ENCODE measurements at regions not wholly inside any gene's neighbourhood (a gene's known extent, or its start where the extent isn't known, plus 50 kb on each side); places are given as distances from the start of the nearest gene placed in this dataset.
"Not testable (repeated sequence)": the region's sequence is repeated elsewhere in the genome, so short reads cannot be mapped to it uniquely, and the experiment has no call there.

- no peak for DNase-seq
- Histone ChIP-seq H3K4me3 (ENCODE audit: low read depth, low read length) (no peak overlapping the region), H3K36me3 (no peaks in the 10 kb centered on the region), H3K27me3 (ENCODE audit: insufficient read depth, low read depth, severe bottlenecking) (no peaks in the 10 kb centered on the region), H3K9me3 (ENCODE audit: severe bottlenecking) (no peaks in the 10 kb centered on the region), H3K27ac (no peak overlapping the region)
- no peak for TF ChIP-seq CTCF (IDR thresholded peaks at IDR 0.05; ENCODE audit: low read depth, low read length)
Observed at GRCh38 chr1:228945885-228946284, 210.6 kb downstream of the RHOU start.

GRCh38 chr1:228949617-228950016, 214.3 kb downstream of the RHOU start:
- not testable (repeated sequence) for H3K4me3 ChIP-seq (ENCODE audit: low read depth, low read length); H3K9me3 ChIP-seq (ENCODE audit: severe bottlenecking); DNase-seq; H3K27ac ChIP-seq; H3K36me3 ChIP-seq; H3K27me3 ChIP-seq (ENCODE audit: insufficient read depth, low read depth, severe bottlenecking)

- H3K36me3 ChIP-seq = no peaks in the 10 kb centered on the region
- no peak for DNase-seq
- no peak overlapping the region for H3K27ac ChIP-seq
- TF ChIP-seq CTCF (IDR thresholded peaks at IDR 0.05; ENCODE audit: low read depth, low read length) = no peak
- no peaks in the 10 kb centered on the region for H3K9me3 ChIP-seq (ENCODE audit: severe bottlenecking)
- H3K27me3 ChIP-seq (ENCODE audit: insufficient read depth, low read depth, severe bottlenecking) = no peaks in the 10 kb centered on the region
- no peak overlapping the region for H3K4me3 ChIP-seq (ENCODE audit: low read depth, low read length)
Observed at GRCh38 chr1:228953207-228953606, 217.9 kb downstream of the RHOU start.

- not testable (repeated sequence) for DNase-seq; H3K27ac ChIP-seq; H3K4me3 ChIP-seq (ENCODE audit: low read depth, low read length); H3K36me3 ChIP-seq; H3K27me3 ChIP-seq (ENCODE audit: insufficient read depth, low read depth, severe bottlenecking); H3K9me3 ChIP-seq (ENCODE audit: severe bottlenecking)
Observed at GRCh38 chr1:228953808-228954207, 218.5 kb downstream of the RHOU start.

GRCh38 chr1:228955691-228956090, 220.4 kb downstream of the RHOU start:
- TF ChIP-seq CTCF (IDR thresholded peaks at IDR 0.05; ENCODE audit: low read depth, low read length) = no peak
- DNase-seq = no peak
- no peaks in the 10 kb centered on the region for H3K9me3 ChIP-seq (ENCODE audit: severe bottlenecking)

GRCh38 chr1:228956864-228957263, 221.6 kb downstream of the RHOU start:
- DNase-seq = no peak
- no peak for TF ChIP-seq CTCF (IDR thresholded peaks at IDR 0.05; ENCODE audit: low read depth, low read length)
- Histone ChIP-seq H3K4me3 (ENCODE audit: low read depth, low read length) (no peak overlapping the region), H3K27me3 (ENCODE audit: insufficient read depth, low read depth, severe bottlenecking) (no peaks in the 10 kb centered on the region), H3K27ac (no peak overlapping the region), H3K36me3 (no peaks in the 10 kb centered on the region), H3K9me3 (ENCODE audit: severe bottlenecking) (no peaks in the 10 kb centered on the region)

More at GRCh38 chr1:228955691-228956090, 220.4 kb downstream of the RHOU start:
- Histone ChIP-seq H3K36me3 (no peaks in the 10 kb centered on the region), H3K27ac (no peak overlapping the region), H3K4me3 (ENCODE audit: low read depth, low read length) (no peak overlapping the region), H3K27me3 (ENCODE audit: insufficient read depth, low read depth, severe bottlenecking) (no peaks in the 10 kb centered on the region)

- no peaks in the 10 kb centered on the region for H3K27me3 ChIP-seq (ENCODE audit: insufficient read depth, low read depth, severe bottlenecking)
- no peak for TF ChIP-seq CTCF (IDR thresholded peaks at IDR 0.05; ENCODE audit: low read depth, low read length)
- H3K4me3 ChIP-seq (ENCODE audit: low read depth, low read length) = no peak overlapping the region
- no peaks in the 10 kb centered on the region for H3K36me3 ChIP-seq
- peak; percentile 9 for DNase-seq
- no peak overlapping the region for H3K27ac ChIP-seq
- no peaks in the 10 kb centered on the region for H3K9me3 ChIP-seq (ENCODE audit: severe bottlenecking)
Observed at GRCh38 chr1:228957535-228957934, 222.3 kb downstream of the RHOU start.
